Lower leg skin (tissue), 3 donors: ENCODE measurements at regions not wholly inside any gene's neighbourhood (a gene's known extent, or its start where the extent isn't known, plus 50 kb on each side); places are given as distances from the start of the nearest gene placed in this dataset.

Experiments used
- CTCF ChIP-seq, 3 donors: fragments of 450-650 bp; IDR thresholded peaks; one replicate each; pipeline ENCODE4 v1.5.1; 2016; ENCODE audit warnings: antibody characterized with exemption in 3 of 3, mild to moderate bottlenecking in 3 of 3, moderate library complexity in 2 of 3
- POLR2A ChIP-seq, 2 donors: fragments of 450-650 bp; IDR thresholded peaks; one replicate each; pipeline ENCODE4 v1.6.1; 2016 to 2017; ENCODE audit warnings: antibody characterized with exemption in 2 of 2, mild to moderate bottlenecking in 1 of 2, moderate library complexity in 1 of 2

- TF ChIP-seq POLR2A (IDR thresholded peaks at IDR 0.05): no peak
- TF ChIP-seq CTCF (IDR thresholded peaks at IDR 0.05): no peak
These were observed 115.3 kb upstream of the CELF4 start for GRCh38 chr18:37680911-37681310.
